ENCODE measurements at regions not wholly inside any gene's neighbourhood (a gene's known extent, or its start where the extent isn't known, plus 50 kb on each side); places are given as distances from the start of the nearest gene placed in this dataset.

- no peak for TF ChIP-seq CTCF (IDR thresholded peaks at IDR 0.05)
- TF ChIP-seq POLR2A (IDR thresholded peaks at IDR 0.05), result no peak
These were observed 165.6 kb upstream of the KCNJ16 start for GRCh38 chr17:69909389-69909788.

All from adrenal gland (tissue), 5 donors.